Thyroid gland (tissue), 4 donors: ENCODE measurements at regions not wholly inside any gene's neighbourhood (a gene's known extent, or its start where the extent isn't known, plus 50 kb on each side); places are given as distances from the start of the nearest gene placed in this dataset.

Source experiments
- DNase-seq, 2 donors: peaks; one replicate each; pipeline ENCODE4 v3.0.0-alpha.2; 2019
- H3K27ac ChIP-seq, 3 donors: fragments of 200-600 bp; sonication (generic); 1 replicate in 2 of 3; 2 replicates in 1 of 3; pipeline ENCODE4 v1.5.1; 2016 to 2019; ENCODE audit warnings: mild to moderate bottlenecking in 1 of 3, moderate library complexity in 1 of 3
- H3K27me3 ChIP-seq: fragments of 200-600 bp; sonication (generic); one replicate; pipeline ENCODE4 v1.5.1; 2019
- H3K36me3 ChIP-seq, 2 donors: fragments of 200-600 bp; sonication (generic); one replicate each; pipeline ENCODE4 v1.5.1; 2016 to 2019
- H3K4me1 ChIP-seq, 2 donors: fragments of 200-600 bp; sonication (generic); one replicate each; pipeline ENCODE4 v1.5.1; 2017 to 2019
- H3K4me3 ChIP-seq, 3 donors: fragments of 200-600 bp; sonication (generic); replicated peaks in 1 of 3; 1 replicate in 2 of 3; 2 replicates in 1 of 3; pipeline ENCODE4 v1.5.1; 2016; ENCODE audit warnings: mild to moderate bottlenecking in 1 of 3
- H3K9me3 ChIP-seq: fragments of 200-600 bp; sonication (generic); one replicate; pipeline ENCODE4 v1.5.1; 2017
- POLR2A ChIP-seq, 2 donors: fragments of 450-650 bp; IDR thresholded peaks; one replicate each; pipeline ENCODE4 v1.6.1; 2017; ENCODE audit warnings: antibody characterized with exemption in 2 of 2, mild to moderate bottlenecking in 2 of 2, moderate library complexity in 1 of 2
- WGBS, 2 donors: methylation state at CpG; one replicate each; pipeline ENCODE4 v1.1.5; 2017; 5-methylcytosine and 5-hydroxymethylcytosine counted together
- intact Hi-C: fragments of 100-400 bp; cut with DNase I; formaldehyde crosslinking; loops from one replicate; pipeline ENCODE4 v1.15.1; 2023
- TF ChIP-seq, protein P1 (sequence below), 6 experiments: fragments of 200-600 bp in 3 of 6; fragments of 450-650 bp in 3 of 6; sonication (generic) in 3 of 6; IDR thresholded peaks; one replicate each; pipeline ENCODE4 v1.5.1; 2016 to 2019; ENCODE audit warnings: antibody characterized with exemption in 6 of 6, mild to moderate bottlenecking in 2 of 6, inconsistent platforms in 1 of 6, moderate library complexity in 1 of 6

DNA sequence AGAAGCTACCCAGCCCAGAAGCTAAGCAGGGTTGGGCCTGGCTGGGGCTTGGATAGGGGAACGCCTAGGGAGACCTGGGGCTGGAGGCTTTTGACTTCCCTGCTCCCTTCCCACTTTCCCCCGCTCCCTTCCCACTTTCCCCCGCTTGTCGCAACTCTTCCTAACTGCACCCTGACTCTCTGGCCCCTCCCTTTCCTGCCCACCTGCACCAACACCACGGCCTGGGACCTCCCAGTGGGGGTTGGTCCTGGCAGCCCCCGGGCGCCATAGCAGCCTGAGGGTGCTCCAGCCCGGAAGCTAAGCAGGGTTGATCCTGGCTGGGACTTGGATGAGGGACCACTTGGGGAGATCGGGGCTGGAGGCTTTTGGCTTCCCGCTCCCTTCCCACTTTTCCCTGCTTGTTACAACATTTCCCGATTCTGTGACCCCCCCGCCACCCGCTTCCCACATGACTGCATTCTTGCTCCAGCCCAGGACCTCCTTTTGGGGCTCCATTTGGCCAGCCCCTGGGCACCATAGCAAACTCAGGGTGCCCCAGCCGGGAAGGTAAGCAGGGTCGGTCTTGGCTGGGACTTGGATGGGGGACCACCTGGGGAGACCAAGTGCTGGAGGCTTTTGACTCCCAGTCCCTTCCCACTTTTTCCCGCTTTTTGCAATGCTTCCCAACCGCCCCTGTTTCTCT is 2287.0 kb downstream of the TP53TG3F start:
- no peaks in the 10 kb centered on the region for H3K27me3 ChIP-seq
- DNase-seq: no peak
- H3K27ac ChIP-seq: no peak overlapping the region
- H3K36me3 ChIP-seq: no peaks in the 10 kb centered on the region
- WGBS, 2 donors: 91 to 92% methylated on average over 17 of the region's 17 CpGs
- no peaks in the 10 kb centered on the region for H3K4me1 ChIP-seq
- no peaks in the 10 kb centered on the region for H3K9me3 ChIP-seq
- no peak overlapping the region for H3K4me3 ChIP-seq
- TF ChIP-seq, protein P1, sequence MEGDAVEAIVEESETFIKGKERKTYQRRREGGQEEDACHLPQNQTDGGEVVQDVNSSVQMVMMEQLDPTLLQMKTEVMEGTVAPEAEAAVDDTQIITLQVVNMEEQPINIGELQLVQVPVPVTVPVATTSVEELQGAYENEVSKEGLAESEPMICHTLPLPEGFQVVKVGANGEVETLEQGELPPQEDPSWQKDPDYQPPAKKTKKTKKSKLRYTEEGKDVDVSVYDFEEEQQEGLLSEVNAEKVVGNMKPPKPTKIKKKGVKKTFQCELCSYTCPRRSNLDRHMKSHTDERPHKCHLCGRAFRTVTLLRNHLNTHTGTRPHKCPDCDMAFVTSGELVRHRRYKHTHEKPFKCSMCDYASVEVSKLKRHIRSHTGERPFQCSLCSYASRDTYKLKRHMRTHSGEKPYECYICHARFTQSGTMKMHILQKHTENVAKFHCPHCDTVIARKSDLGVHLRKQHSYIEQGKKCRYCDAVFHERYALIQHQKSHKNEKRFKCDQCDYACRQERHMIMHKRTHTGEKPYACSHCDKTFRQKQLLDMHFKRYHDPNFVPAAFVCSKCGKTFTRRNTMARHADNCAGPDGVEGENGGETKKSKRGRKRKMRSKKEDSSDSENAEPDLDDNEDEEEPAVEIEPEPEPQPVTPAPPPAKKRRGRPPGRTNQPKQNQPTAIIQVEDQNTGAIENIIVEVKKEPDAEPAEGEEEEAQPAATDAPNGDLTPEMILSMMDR (IDR thresholded peaks at IDR 0.05): no peak
- TF ChIP-seq POLR2A (IDR thresholded peaks at IDR 0.05): no peak
- intact Hi-C loops: no loop called here

- DNase-seq: no peak
- WGBS, 2 donors: 89 to 90% methylated on average over 18 of the region's 18 CpGs
Measured at GRCh38 chr16:35746963-35747657, 2287.7 kb downstream of the TP53TG3F start.

GRCh38 chr16:35747658-35748455 is 2288.4 kb downstream of the TP53TG3F start:
- no peaks in the 10 kb centered on the region for H3K27me3 ChIP-seq
- no peaks in the 10 kb centered on the region for H3K4me1 ChIP-seq
- H3K9me3 ChIP-seq: no peaks in the 10 kb centered on the region
- TF ChIP-seq, protein P1 (IDR thresholded peaks at IDR 0.05): no peak
- TF ChIP-seq POLR2A (IDR thresholded peaks at IDR 0.05): no peak
- H3K4me3 ChIP-seq: no peak overlapping the region
- WGBS, 2 donors: 86 to 91% methylated on average over 15 to 17 of the region's 17 CpGs
- H3K27ac ChIP-seq: no peak overlapping the region
- no peaks in the 10 kb centered on the region for H3K36me3 ChIP-seq
- no peak for DNase-seq
- intact Hi-C loops: no loop called here

More at GRCh38 chr16:35746963-35747657, 2287.7 kb downstream of the TP53TG3F start:
- Histone ChIP-seq H3K27ac (no peak overlapping the region), H3K4me1 (no peaks in the 10 kb centered on the region), H3K36me3 (no peaks in the 10 kb centered on the region), H3K4me3 (no peak overlapping the region), H3K9me3 (no peaks in the 10 kb centered on the region), H3K27me3 (no peaks in the 10 kb centered on the region)
- TF ChIP-seq, protein P1 (IDR thresholded peaks at IDR 0.05): no peak
- no peak for TF ChIP-seq POLR2A (IDR thresholded peaks at IDR 0.05)
- intact Hi-C loops: no loop called here

DNA sequence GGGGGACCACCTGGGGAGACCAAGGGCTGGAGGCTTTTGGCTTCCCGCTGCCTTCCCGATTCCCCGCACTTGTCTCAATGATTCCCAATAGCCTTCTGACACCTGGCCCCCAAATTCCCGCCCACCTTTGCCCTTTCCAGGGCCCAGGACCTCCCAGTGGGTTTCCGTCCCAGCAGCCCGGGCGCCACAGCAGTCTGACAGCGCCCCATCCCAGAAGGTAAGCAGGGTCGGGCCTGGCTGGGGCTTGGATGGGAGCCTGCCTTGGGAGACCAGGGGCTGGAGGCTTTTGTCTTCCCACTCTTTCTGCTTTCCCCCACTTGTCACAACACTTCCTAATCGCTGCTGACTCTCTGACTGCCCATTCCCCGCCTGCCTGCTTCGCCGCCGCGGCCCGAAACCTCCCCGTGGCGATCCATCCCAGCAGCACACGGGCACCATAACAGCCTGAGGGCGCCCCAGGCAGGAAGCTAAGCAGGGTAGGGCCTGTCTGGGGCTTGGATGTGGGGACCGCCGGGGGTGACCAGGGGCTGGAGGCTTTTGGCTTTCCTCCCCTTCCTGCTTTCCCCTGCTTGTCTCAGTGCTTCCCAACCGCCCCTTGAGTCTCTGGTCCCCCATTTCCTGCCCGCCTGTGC is 2289.3 kb downstream of the TP53TG3F start:
- 86 to 87% methylated on average over 24 of the region's 24 CpGs for WGBS, 2 donors
- H3K9me3 ChIP-seq: no peaks in the 10 kb centered on the region

More for the DNA sequence above, 2289.3 kb downstream of the TP53TG3F start:
- Histone ChIP-seq H3K27me3 (no peaks in the 10 kb centered on the region), H3K4me1 (no peaks in the 10 kb centered on the region), H3K27ac (no peak overlapping the region), H3K36me3 (no peaks in the 10 kb centered on the region), H3K4me3 (no peak overlapping the region)
- intact Hi-C loops: no loop called here
- DNase-seq: no peak
- no peak for TF ChIP-seq POLR2A (IDR thresholded peaks at IDR 0.05)
